ENCODE measurements at regions not wholly inside any gene's neighbourhood (a gene's known extent, or its start where the extent isn't known, plus 50 kb on each side); places are given as distances from the start of the nearest gene placed in this dataset.

DNA sequence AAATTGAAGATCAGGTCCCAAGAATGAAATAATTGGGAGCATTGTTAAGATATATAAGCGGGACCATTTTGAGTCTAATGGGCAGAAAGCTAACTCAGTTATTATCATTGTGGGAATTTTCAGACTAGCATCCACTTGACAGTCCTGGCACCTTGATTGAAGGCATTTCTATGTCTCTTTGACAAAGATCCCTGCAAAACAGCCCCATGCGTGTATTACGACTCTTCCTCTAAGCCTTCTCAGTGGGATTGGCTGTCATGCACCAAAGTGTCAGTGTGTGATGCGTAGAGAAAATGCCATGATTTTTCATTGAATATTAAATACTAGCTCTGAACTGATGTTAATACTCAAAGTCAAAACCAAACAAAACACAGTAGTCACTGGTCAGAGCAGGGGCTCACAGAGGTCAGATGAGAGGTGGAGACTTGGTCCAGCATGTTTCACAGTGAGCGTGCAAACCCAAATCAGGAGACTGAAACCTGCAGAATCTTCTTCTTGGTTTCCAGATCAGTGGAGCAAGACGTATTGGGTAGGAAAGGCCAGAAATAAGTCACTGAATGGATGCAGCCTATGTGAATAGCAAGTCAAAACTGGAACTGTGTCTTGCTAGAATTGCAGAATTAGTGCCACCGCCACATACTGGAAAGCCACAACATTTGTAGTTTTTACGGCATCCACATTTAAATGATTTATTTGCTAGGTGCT, 303.6 kb upstream of the AKR1E2 start:
- no peak for DNase-seq

DNA sequence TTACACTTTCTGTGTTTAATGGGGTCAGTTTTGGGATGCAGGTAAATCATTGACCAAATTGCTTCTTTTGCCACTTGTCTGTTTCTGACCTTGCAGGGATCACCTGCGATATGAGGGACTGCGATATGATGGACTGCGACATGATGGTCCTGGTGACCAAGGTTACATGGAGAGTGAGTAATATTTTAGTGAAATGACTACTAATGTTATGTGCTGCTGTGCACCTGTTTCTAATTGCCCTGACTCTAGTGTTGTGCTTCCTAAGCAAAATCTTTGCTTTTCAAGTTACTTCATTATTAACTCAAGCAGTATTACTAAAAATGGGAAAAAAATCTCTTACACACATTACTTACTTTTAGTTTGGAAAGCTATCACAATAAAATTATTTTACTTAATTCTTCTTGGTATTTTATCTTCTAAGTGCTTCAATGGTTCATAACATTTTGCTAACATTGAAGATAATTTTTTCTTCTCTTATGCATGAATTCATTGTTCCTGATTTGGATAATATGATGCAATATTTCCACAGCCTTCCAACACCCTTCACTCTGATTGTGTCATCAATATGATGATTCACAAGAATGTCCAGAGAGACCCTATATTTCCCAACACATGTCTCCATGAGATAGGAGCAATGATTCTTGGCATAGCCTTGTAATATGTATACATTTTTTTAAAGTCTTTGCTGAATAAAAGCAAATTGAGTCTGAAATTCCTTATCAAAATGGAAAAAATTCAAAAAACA, 306.2 kb upstream of the AKR1E2 start:
- DNase-seq = no peak

DNA sequence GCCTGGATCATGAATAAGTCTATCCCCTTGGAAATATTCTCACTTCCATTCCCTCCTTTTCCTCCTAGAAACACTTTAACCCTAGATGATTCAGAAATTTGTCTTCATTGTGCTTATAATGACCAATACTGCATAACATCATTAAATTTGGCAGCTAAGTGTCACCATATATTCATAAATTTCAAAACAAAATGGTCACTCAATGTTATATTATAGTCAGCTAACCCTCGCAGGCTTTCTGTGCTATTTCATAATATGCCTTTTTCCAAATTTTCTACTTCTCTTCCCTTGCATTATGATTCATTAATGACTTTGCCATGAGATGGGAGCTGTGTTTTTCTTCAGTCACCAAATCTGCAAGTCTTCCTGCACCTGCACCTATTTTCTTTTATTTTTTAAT, 308.3 kb upstream of the AKR1E2 start:
- no peak for DNase-seq

DNA sequence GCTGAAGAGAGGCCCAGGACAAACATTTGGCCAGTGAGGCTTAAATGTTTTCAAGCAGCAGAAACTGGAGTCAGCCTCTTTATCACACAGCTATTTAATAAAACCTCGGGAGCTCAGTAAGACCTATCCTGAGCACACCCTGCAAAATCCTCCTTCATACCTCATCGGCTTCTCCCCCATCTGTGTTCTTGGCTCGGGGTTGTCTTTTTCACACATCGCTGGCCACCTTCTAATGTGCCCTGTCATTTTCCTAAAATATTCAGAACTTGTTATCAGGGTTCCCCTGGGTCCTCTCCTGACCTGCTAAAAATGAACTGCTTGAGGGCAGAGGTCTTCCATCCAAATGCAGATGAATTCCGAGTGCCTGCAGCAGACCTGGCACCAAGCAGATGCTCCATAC, 310.3 kb upstream of the AKR1E2 start:
- DNase-seq = no peak

DNA sequence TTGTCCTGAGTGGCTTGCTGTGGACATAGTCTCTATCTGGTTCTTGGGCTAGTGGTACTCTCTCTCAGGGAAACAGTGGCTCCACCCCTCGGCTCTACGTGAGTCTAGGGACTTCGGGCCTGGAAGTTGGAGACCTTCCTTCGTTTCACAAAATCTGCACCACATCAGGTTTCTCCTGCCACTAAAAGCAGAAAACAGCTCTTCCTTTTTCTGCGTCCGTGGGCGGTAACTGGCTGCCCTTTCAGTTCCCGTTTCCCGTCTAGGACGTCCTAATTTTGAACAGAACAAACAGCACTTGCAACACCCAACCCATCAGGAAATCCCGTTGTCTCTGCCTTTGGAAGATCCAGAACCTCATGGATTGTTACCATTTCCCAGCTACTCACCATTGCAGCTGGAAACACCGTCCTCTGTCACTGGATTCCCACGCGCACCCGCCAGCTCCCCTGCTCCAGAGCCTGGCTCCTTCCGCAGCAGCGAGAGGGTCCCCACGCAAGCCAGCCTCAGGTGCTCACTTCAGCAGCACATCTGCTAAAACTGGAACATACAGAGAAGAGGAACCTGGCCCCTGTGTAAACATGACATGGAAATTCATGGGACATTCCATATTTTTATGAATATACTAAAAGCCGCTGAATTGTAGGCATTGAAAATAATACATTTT, 311.4 kb upstream of the AKR1E2 start:
- no peak for DNase-seq

DNA sequence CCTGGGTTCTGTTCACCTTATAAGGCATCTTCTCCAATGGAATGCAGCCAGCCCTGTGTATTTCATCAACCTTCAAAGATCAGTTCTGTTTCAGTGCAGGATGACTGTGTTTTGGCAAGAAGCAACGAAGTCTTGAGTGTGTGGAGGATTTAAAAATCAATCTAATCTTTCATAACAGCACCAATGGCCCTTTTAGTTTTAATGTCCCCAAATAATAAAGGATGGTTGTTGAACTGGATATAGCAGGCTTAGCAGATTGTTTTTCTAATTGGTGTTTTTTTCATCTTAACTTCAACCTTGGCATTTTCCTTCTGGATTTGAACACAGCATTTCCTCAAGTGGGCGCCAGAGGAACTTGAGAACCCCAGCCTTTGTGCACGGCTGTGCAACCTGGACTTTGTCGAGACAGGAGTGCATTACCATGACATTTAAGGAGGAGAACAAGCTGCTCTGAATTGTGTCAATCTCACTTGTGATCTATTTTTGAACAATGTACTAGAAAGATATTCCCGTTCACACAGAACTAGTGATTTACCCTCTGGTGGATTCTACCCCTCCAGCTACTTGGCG, 313.3 kb upstream of the AKR1E2 start:
- DNase-seq = no peak

DNA sequence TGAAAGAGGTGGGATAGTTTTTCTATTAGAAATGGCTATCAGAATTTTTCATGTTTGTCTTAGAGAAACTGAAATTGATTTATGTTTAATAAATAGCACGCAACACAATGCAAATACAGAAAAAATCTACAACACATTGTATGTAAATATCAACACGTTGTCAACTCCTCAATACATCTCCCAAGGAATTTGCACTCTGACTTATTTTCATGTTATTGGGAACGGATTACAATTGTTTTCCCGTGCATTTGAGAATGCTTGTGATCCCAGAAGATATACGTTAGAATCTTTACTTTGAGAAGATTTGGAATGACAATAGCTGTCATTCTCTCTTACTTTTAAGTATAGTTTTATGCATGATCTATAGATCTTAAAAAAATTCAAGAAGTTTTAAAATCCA, 313.8 kb upstream of the AKR1E2 start:
- DNase-seq = no peak

DNA sequence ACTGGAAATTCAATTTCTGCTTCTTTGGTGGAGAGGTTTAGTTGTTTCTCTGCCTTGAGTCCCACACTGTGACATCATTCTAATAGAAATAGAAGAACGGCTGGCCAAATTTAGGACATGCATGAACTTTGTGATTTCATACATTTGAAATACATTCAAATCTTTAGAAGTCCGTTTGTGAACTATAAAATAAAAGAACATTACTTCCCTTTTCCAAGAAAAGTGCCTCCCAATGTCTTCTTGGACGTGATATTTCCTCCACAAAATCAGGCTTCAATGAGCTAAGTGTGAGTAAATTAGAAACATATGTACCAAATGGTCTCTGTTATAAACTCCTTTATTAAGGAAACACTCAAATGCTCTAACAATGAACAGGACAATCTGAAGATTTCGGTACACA, 314.5 kb upstream of the AKR1E2 start:
- DNase-seq = no peak

DNA sequence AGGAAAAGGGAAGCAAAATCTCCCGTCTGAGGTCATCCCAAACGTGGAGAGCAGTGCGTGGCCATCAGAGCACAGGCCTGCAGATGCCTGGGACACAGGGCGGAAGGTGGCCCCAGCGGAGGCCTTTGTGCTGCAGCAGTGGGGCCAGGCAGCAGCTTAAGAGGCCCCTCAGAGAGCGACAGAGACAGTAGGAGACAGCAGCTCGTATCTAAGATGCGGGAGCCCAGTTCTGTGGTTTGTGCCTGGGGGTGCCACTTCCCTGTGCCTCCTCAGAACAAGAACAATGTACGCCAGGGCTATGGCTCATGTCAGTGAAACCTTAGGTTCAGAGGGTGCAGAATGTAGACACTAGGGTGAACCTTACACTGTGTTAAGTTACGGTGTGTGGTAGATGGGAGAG, 316.6 kb upstream of the AKR1E2 start:
- DNase-seq = no peak

DNA sequence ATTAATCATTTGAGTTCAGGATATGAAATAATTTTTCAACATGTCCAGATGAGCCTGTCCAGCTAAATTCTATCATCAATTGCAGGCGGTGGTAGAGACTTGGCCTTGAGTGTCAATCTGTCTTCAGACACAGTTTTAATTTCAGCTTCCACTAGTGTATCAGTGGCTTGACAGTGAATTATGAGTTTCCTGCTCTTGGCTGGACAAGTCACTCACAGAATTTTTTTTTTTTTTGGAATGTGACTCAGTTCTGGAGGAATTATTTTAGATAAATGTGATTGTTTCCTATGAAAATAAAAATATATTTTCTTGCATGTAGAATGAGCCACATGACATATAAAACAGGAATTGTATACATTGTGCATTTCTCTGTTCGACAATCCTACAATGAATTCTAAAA, 319.9 kb upstream of the AKR1E2 start:
- DNase-seq = no peak

DNA sequence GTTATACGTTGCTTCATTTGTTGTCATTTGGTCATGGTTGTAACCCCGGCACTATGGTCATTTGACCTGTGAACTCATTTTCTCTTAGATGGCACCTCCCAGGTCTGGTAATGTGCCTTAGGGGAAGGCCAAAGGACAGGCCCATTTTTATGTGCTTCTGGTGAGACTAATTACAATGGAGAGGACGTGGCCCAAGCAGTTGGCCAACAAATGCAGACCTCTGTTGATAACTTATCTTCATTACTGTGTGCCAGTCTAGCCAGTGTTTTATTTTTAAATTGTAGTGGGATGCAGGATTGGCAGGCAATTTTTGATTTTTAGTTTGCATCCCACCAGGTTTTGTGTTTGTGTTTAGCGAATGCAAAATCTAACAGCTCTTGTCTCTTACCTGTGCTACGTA, 321.5 kb upstream of the AKR1E2 start:
- DNase-seq = no peak

DNA sequence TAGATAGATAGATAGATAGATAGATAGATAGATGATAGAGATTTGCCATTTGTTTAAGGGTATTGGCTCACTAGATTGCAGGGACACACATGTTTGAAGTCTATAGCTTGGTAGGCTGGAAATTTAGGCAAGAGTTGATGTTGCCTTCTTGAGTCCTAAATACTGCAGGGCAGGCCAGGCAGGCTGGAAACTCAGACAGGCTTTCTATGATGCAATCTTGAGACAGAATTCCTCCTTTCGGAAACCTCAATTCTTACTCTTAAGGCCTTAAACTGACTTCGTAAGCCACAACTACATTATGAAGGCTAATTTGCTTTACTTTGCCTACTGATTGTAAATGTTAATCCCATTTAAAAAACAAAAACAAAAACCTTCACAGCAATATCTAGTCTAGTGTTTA, 322.9 kb upstream of the AKR1E2 start:
- no peak for DNase-seq

DNA sequence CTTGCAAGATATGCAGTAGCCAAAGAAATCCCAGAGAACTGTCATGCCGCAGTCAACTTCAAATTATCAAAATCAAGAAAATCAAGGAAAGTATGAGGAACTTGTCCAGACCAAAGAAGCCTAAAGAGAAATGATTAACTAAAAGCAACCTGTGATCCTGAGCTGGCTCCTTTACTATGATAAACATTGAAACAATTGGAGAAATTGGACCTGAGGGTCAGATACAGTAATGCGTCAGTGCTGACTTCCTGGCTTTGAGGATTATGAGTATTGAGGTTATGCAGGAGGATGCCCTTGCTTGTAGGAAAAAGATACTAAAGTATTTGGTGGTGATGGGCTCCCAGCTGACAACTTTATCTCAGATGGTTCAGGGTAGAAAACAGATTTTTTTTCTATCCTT, 324.7 kb upstream of the AKR1E2 start:
- no peak for DNase-seq

DNA sequence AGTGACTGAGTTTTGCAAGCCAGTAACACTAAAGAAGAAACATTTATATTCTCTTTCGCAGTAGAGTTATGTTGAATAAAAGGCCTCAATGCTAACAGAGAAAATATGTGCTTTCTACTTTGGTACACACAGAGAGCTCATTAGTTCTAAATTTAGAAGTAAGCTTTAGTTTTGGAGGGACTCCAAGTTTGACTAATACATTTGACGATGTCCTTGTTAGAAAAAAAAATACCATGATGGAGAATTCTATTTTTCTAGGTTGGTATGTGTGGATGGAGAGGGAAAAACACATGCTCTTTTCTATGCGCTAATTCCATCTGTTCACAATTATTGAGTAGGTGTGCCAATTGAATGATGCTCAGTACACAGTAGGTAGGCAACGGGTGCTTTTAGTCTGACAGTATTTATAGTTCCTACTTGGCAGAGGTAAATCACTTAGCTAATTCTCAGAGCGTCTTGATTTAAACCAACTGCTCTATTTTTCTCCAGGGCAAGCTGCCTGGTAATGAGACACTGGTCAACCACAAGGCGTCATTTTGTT, 327.2 kb upstream of the AKR1E2 start:
- no peak for DNase-seq

DNA sequence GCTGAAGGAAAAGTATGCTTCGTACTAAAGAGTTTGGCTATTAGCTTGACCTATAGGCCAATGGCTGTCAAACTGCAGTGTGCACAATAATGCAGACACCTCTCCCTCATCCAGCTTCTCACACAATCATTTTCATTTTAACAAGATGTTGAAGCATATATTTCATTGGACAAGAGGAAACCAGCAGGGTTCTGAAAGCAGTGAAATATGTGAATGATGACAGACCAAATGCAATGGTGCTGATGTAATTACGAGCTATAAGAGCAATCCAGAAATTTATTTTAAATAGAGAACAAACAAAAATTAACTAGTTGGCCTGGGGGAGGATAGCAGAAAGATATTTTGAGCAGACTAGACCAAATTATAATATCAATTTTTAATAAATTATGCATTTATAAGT, 331.5 kb upstream of the AKR1E2 start:
- DNase-seq = no peak

DNA sequence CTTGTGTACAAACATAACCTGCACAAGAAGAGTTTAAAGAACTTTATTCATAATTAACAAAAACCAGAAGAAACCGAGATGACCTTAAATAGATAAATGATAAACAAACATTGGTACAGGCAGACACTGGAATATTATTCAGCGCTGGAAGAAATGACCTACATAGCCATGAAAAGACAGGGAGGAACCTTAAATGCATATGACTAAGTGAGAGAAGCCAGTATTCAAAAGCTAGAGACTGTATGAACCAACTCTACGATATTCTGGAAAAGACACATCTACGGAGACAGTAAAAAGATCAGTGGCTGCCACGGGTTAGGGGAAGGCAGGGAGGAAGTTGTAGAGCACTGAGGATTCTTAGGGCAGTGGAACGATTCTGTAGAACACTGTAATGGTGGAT, 333.8 kb upstream of the AKR1E2 start:
- DNase-seq = no peak

DNA sequence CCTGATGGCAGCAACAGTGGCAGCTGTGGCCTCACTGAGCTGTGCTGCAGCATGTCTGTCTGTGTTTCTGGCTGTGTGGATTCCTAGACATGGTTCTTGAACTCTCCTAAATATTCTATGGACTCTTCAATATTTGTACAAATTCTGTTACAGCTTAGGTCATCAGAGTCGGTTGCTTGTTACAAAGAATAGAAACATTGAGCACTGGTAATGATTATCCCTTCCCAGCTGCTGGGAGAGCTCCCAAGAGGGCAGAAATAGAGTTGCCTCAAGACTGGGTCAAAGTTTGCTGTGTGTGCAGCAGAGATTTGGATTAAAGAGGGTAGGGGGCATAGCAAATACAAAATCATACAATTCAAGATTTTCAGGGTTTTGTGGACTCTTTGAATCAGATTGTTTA, 337.1 kb upstream of the AKR1E2 start:
- DNase-seq = no peak

DNA sequence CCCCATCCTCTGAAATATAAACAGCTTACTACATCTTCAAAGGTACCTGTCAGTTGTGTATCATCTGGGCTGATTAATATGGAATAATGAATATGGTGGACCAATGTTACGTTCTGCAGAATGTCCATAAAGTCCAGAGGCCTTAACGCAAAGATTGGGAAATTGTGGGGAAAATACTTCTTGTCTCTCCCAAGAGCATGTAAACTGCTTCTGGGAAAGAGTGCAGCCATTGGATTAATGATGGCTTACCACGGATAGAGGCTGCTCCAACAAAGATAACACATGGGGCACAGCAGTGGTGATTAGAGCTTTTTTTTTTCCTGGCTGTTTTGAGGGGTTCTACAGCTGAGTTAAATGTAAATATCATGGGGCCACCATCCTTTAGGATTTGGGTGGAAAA, 340.4 kb upstream of the AKR1E2 start:
- no peak for DNase-seq

DNA sequence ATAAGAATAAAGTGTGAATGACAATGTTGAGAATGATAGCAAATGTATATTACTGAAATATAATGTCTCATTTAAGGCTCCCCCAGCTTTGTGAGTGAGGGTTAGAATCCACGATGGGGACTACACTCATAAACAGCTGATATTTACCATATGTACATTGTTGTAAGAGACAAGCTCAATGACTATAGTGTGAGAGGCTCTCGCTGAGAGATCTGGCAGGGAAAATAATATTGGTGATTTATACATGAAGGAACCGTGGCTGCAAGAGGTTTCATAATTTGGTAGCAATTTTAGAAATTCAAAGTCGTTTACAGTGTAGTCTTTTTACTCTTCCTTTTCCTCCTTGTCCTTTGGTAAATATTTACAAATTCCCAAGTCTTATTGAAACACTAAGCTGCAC, 342.2 kb upstream of the AKR1E2 start:
- no peak for DNase-seq

DNA sequence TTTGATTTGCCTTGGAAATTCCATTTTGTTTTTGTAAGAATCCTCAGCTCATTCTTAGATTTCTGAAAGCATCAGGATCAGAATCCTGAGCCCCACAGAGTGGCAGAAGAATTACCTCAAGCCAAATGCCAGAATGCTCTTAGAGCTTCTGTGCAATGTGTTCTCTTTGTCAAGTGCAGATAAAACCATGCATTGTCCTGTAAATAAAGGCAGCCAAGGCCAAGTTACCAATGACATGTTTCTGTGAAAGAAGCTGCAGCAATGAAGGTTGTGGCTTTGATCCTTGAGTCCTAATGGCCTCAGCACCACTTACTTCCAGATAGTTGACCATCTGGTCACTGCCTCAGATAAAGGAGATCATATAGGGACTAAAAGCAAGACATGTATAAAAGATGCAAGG, 343.3 kb upstream of the AKR1E2 start:
- DNase-seq = no peak

DNA sequence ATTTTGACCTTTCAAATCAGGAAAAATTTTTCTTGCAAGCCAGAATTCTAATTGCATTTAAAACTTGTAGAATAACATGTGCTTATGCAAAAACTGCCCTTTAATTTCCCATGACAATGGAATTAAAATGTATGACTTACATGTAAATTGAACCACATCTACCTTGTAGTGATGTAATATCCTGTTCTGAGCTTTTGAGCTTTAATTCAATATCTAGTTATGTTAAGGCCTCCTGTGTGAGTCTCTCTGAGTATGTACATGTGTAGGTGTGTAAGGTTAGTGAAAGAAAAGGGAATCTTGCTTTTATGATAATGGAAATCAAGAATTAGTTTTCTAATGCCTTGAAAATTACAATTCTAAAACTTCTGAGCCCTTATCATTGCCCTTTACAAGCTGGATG, 344.8 kb upstream of the AKR1E2 start:
- no peak for DNase-seq

DNA sequence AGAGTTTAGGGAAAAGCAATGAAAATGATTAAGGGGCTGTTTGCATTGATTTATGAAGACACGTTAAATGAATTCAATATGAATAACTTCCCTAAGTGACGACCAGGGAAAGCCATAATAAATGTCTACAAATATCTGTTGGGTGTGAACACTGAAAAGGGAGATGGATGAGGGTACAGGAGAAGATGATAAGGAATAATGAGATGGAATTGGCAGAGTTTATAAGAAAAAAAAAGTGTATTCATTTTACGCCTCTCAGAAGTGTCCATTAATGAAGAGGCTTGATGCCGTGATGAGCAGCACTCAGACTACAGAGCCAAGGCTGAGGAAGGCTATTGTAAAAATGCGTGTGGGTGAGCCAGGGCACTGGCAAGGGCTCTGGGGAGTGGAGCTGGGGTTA, 346.7 kb upstream of the AKR1E2 start:
- DNase-seq = no peak

DNA sequence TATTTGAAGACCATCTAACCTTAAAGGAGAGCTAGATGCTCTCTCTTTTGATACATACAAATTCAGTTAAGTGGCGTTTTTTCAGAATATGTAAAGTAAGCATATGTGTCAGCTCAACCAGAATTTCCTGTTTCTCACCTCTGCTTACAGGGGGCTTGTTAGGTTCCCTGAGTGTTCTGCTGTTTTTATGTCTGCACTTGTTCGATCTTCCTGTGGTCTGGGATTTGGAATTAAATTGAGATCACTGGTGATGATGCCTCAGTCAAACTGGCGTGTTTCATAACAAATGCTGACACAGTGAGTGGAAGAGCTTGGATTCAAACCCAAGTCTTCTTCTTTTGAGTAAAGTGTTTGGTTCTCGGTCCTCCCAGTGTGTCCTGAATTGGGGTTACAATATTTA, 348.3 kb upstream of the AKR1E2 start:
- DNase-seq = no peak

All from stimulated activated CD4-positive, alpha-beta T cell treated with anti-CD3 and anti-CD28 coated beads, Interleukin-12 subunit alpha, Interleukin-12 subunit beta, amount 100 ng/mL, for 4 hours (primary cell).